A673 (cell line): ENCODE measurements at regions not wholly inside any gene's neighbourhood (a gene's known extent, or its start where the extent isn't known, plus 50 kb on each side); places are given as distances from the start of the nearest gene placed in this dataset.

Experiments
- EZH2 ChIP-seq: fragments of 200-600 bp; sonication (generic); IDR thresholded peaks from 2 replicates; pipeline ENCODE4 v1.6.1; 2017; ENCODE audit warnings: borderline replicate concordance, low read depth, mild to moderate bottlenecking, mixed read lengths, antibody characterized with exemption, low read length; ENCODE audit not compliant: poor library complexity, severe bottlenecking
- TF ChIP-seq, protein P1 (sequence below): fragments of 300-800, 200-600 bp; sonication (generic); conservative IDR thresholded peaks from 2 replicates; pipeline ENCODE4 v1.5.1; 2017; ENCODE audit warnings: low read depth, mild to moderate bottlenecking, antibody characterized with exemption, low read length, moderate library complexity, mixed read lengths

DNA sequence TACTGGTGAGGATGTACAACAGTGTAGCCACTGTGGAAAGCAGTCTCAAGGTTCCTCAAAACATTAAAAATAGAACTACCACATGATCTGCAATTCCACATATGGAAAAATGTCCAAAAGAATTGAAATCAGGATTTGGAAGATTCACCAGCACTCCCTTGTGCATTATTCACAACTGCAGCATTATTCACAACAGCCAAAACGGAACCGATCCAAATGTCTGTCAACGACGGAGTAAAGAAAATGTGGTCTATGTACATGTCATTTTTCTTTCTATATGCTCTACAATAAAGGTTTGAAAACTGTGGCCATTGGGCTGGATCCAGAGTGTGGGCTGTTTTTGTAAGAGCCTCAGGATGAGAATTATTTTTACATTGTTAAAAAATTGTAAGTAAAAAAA, 1206.1 kb upstream of the CELF2 start:
- TF ChIP-seq, protein P1, sequence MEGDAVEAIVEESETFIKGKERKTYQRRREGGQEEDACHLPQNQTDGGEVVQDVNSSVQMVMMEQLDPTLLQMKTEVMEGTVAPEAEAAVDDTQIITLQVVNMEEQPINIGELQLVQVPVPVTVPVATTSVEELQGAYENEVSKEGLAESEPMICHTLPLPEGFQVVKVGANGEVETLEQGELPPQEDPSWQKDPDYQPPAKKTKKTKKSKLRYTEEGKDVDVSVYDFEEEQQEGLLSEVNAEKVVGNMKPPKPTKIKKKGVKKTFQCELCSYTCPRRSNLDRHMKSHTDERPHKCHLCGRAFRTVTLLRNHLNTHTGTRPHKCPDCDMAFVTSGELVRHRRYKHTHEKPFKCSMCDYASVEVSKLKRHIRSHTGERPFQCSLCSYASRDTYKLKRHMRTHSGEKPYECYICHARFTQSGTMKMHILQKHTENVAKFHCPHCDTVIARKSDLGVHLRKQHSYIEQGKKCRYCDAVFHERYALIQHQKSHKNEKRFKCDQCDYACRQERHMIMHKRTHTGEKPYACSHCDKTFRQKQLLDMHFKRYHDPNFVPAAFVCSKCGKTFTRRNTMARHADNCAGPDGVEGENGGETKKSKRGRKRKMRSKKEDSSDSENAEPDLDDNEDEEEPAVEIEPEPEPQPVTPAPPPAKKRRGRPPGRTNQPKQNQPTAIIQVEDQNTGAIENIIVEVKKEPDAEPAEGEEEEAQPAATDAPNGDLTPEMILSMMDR, result no peak
- no peak for TF ChIP-seq EZH2
